ENCODE measurements at regions not wholly inside any gene's neighbourhood (a gene's known extent, or its start where the extent isn't known, plus 50 kb on each side); places are given as distances from the start of the nearest gene placed in this dataset.

GRCh38 chr13:102956449-102956848 is 109.8 kb downstream of the SLC10A2 start:
- CTCF ChIA-PET = no interaction called here

DNA sequence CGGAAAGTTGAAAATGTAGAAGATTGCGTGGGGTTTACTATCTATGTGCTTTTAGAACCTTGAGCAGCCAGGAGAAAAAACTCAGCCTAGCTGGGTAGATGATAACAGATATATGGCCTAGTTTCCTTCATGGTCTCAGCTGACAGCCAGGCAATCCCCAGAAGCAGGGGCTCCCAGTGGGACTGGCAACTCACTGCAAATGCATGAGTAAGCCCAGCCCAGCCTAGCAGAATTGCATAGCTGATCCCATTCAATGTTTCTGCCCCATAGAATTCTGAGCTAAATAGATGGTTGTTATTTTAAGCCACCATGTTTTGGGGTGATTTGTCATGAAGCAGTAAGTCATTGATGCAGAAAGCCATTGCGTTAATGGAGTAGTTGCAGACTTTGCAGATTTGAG is 108.5 kb downstream of the ERCC5 start:
- ChIA-PET POLR2A (no interaction called here), CTCF (no interaction called here)
- Mint-ChIP-seq H3K4me3 (no peak overlapping the region), H3K27me3 (peaks cover 7% of the 10 kb centered on the region), H3K9me3 (no peaks in the 10 kb centered on the region), H3K4me1 (ENCODE audit: low read depth) (no peaks in the 10 kb centered on the region), H3K27ac (no peak overlapping the region), H3K36me3 (no peaks in the 10 kb centered on the region)
- intact Hi-C loops (cut with micrococcal nuclease) = no loop called here
- no peak for DNase-seq

More at GRCh38 chr13:102956449-102956848, 109.8 kb downstream of the SLC10A2 start:
- Mint-ChIP-seq H3K4me1 (ENCODE audit: low read depth) (no peaks in the 10 kb centered on the region), H3K9me3 (no peaks in the 10 kb centered on the region), H3K4me3 (no peak overlapping the region), H3K36me3 (no peaks in the 10 kb centered on the region), H3K27me3 (peaks cover 11% of the 10 kb centered on the region), H3K27ac (no peak overlapping the region)
- intact Hi-C loops (cut with micrococcal nuclease) = no loop called here
- no peak for DNase-seq
- POLR2A ChIA-PET = no interaction called here

DNA sequence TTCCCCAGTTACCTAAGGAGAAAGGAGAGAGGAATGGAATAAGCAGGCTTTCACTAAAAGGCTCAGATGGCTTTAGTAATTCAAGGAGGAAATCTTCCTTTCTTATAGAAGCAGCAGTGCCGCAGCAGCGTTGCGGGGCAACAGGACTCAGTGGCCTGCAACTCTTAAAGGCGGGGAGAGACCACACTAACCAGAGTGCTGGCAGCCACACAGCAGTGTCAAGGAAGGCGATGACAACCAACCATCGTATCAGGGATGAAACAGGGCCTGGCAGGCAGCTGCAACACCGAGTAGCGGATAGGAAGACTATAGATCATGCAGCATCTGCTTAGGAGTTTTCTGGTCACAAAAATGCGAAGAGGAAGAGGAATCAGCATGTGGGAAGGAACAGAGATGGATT is 106.0 kb downstream of the ERCC5 start:
- CTCF ChIA-PET = no interaction called here
- no peaks in the 10 kb centered on the region for H3K36me3 Mint-ChIP-seq
- no peak for DNase-seq
- no peak overlapping the region for H3K27ac Mint-ChIP-seq
- POLR2A ChIA-PET = no interaction called here
- intact Hi-C loops (cut with micrococcal nuclease) = no loop called here
- H3K9me3 Mint-ChIP-seq = no peaks in the 10 kb centered on the region
- H3K4me1 Mint-ChIP-seq (ENCODE audit: low read depth) = no peaks in the 10 kb centered on the region
- peaks cover 4% of the 10 kb centered on the region for H3K27me3 Mint-ChIP-seq
- no peak overlapping the region for H3K4me3 Mint-ChIP-seq

DNA sequence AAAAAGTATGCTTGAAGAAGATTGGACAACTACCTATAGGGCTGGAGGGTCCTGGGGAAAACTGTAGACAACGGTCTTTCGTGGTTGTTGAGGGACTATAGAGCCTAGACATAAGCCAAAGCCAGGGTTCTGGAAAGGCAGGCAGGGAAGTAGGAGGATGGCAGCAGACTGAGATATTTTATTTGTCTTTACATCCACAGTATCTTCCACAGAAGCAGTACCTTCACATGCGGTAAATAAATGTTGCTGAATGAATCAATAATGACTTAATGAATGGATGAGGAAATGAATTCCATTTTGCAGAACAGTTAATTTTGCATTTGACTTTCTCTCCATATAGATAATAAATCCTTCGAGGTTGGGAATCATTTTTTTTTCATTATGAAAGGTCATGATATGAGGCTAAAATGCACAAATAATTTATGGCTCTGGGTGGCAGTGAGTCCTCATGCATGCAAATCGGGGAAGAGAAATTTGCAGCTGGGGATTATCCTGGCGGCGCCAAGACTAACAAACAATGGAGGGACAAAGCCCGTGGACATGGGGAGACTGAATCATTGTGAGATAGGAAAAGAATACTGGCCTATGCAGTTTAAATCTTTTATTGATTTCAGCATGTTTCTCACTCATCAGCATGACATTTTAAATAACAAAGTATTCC is 102.0 kb downstream of the ERCC5 start:
- POLR2A ChIA-PET = no interaction called here
- Mint-ChIP-seq H3K27me3 (peaks cover under 1% of the 10 kb centered on the region), H3K27ac (no peak overlapping the region), H3K9me3 (no peaks in the 10 kb centered on the region), H3K4me1 (ENCODE audit: low read depth) (no peaks in the 10 kb centered on the region), H3K4me3 (no peak overlapping the region), H3K36me3 (no peaks in the 10 kb centered on the region)
- DNase-seq = no peak
- CTCF ChIA-PET = no interaction called here
- intact Hi-C loops (cut with micrococcal nuclease) = no loop called here

DNA sequence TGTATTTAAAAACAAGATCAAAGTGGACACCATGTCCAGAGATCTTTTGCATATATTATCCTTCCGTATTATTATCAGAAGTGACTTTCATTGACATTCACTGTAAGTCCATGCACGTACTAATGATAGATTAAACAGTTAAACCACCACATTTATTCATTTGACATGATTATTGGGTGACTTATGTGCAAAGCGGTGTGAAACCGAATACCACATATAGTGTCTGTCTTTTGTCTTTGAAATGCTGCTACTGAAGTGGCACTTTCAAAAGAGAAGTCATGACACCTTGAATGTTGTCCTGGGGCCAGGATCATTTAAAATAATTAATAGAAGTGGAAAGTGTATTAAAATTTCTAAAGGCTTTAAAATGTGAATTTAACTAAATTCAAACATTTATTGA is 100.1 kb downstream of the ERCC5 start:
- H3K27ac Mint-ChIP-seq = no peak overlapping the region
- no peak for DNase-seq
- no peak overlapping the region for H3K4me3 Mint-ChIP-seq
- ChIA-PET POLR2A (no interaction called here), CTCF (no interaction called here)
- peaks cover 2% of the 10 kb centered on the region for H3K27me3 Mint-ChIP-seq
- H3K9me3 Mint-ChIP-seq = no peaks in the 10 kb centered on the region
- intact Hi-C loops (cut with micrococcal nuclease) = no loop called here
- H3K4me1 Mint-ChIP-seq (ENCODE audit: low read depth) = no peaks in the 10 kb centered on the region
- H3K36me3 Mint-ChIP-seq = no peaks in the 10 kb centered on the region

DNA sequence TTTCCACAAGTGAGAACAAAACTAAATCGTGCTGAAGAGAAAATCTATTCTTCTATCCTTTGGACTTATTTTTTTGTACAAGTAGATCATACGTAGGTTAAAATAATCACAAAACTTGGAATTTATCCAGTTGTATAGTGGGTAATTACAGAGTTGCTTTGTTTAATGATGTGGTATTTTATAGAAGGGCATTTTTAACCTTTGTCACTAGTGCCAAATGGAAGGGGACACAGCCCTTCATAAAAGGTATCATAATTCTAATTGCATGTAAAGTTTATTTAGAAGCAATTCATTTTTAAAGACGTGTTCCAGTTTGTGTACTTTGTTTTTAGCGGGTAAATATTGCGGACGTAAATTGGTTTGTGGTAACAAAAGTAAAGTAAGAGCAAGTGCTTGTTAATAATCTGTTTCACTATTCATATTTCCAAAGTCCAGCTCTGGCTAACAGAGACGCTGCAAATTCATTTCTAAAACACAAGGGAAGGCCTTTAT is 99.5 kb downstream of the ERCC5 start:
- intact Hi-C loops (cut with micrococcal nuclease) = no loop called here
- POLR2A ChIA-PET = no interaction called here
- H3K36me3 Mint-ChIP-seq = no peaks in the 10 kb centered on the region
- H3K4me1 Mint-ChIP-seq (ENCODE audit: low read depth) = no peaks in the 10 kb centered on the region
- H3K27me3 Mint-ChIP-seq = peaks cover 2% of the 10 kb centered on the region
- no peaks in the 10 kb centered on the region for H3K9me3 Mint-ChIP-seq
- no peak overlapping the region for H3K4me3 Mint-ChIP-seq
- CTCF ChIA-PET = no interaction called here
- no peak for DNase-seq
- H3K27ac Mint-ChIP-seq = no peak overlapping the region

DNA sequence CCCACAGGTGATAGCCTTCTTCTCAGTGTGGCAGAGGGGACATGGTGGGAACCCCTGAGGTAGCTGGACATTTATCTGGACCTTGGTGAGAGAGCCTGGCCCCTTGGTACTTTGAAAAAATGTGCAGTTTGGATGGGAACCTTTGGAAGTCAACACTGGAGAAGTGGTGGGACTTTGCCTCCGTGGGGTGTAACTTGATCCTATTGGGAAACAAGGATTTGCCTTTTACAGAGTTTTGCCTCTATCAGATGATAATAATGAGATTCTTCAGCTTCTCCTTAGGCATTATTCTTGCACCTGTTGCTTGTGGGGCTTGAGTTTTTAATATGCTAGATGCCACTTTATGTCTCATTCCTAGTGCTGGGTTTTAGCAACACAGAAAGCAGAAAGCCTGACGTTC is 99.0 kb downstream of the ERCC5 start:
- H3K27ac Mint-ChIP-seq = no peak overlapping the region
- no peaks in the 10 kb centered on the region for H3K36me3 Mint-ChIP-seq
- no peaks in the 10 kb centered on the region for H3K9me3 Mint-ChIP-seq
- POLR2A ChIA-PET = no interaction called here
- no peaks in the 10 kb centered on the region for H3K4me1 Mint-ChIP-seq (ENCODE audit: low read depth)
- H3K27me3 Mint-ChIP-seq = peaks cover 2% of the 10 kb centered on the region
- CTCF ChIA-PET = no interaction called here
- no peak for DNase-seq
- intact Hi-C loops (cut with micrococcal nuclease) = no loop called here
- H3K4me3 Mint-ChIP-seq = no peak overlapping the region

DNA sequence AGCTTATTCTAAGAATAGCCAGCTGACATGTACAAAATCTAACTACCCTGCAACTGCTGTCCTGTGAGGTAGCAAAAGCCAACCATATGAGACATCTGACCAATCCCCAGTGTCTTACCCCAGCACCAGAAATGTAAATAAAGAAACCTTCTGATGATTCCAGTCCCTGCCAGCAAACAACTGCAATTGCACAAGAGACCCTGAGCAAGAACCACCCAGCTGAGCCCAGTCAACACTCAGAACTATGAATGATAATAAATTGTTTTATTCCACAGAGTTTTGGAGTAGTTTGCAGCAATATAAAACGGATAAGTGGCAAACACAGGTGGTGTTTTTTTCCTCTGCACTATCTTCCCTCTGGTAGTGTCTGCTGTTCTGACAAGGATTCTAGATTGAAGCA is 94.9 kb downstream of the ERCC5 start:
- no peaks in the 10 kb centered on the region for H3K9me3 Mint-ChIP-seq
- no peaks in the 10 kb centered on the region for H3K4me1 Mint-ChIP-seq (ENCODE audit: low read depth)
- ChIA-PET CTCF (no interaction called here), POLR2A (no interaction called here)
- H3K36me3 Mint-ChIP-seq = no peaks in the 10 kb centered on the region
- no peak overlapping the region for H3K27ac Mint-ChIP-seq
- intact Hi-C loops (cut with micrococcal nuclease) = no loop called here
- no peak overlapping the region for H3K4me3 Mint-ChIP-seq
- DNase-seq = no peak
- peaks cover 7% of the 10 kb centered on the region for H3K27me3 Mint-ChIP-seq

- ChIA-PET CTCF (no interaction called here), POLR2A (no interaction called here)
- no peak for DNase-seq
- Mint-ChIP-seq H3K27ac (no peak overlapping the region), H3K36me3 (no peaks in the 10 kb centered on the region), H3K9me3 (no peaks in the 10 kb centered on the region), H3K27me3 (peaks cover 7% of the 10 kb centered on the region), H3K4me1 (ENCODE audit: low read depth) (no peaks in the 10 kb centered on the region), H3K4me3 (no peak overlapping the region)
- intact Hi-C loops (cut with micrococcal nuclease) = no loop called here
Observed at GRCh38 chr13:102940143-102940542, 94.3 kb downstream of the ERCC5 start.

- intact Hi-C loops (cut with micrococcal nuclease) = no loop called here
- no peaks in the 10 kb centered on the region for H3K36me3 Mint-ChIP-seq
- ChIA-PET CTCF (interaction anchor here (1.3 kb wide), 1 partner anchor 66 kb away, joined by 3 read pairs; no protein-coding TSS in a partner anchor), POLR2A (no interaction called here)
- H3K27ac Mint-ChIP-seq = no peak overlapping the region
- no peak overlapping the region for H3K4me3 Mint-ChIP-seq
- DNase-seq = no peak
- H3K4me1 Mint-ChIP-seq (ENCODE audit: low read depth) = no peaks in the 10 kb centered on the region
- H3K9me3 Mint-ChIP-seq = no peaks in the 10 kb centered on the region
- H3K27me3 Mint-ChIP-seq = peaks cover 8% of the 10 kb centered on the region
Observed at GRCh38 chr13:102935896-102936321, 90.1 kb downstream of the ERCC5 start.

DNA sequence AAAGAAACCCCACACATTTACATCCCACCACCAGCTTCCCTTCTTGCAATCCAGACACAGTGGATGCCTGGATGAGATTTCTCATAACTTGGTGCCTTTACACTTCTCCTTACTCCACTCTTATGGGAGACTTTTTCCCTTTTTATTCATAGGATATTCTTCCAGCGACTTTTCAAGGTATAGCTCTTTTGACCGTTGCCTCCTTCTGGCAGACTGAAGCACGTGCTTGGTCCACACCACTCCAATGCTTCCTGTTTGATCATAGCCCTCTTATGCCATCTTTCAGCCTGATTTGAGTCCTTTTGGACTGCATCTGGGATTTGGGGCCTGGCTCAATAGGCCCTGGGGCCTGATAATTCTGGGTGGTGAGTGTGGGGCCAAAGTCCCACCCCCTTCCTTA is 87.7 kb downstream of the ERCC5 start:
- Mint-ChIP-seq H3K27ac (no peak overlapping the region), H3K36me3 (no peaks in the 10 kb centered on the region), H3K4me1 (ENCODE audit: low read depth) (no peaks in the 10 kb centered on the region), H3K27me3 (peaks cover 8% of the 10 kb centered on the region), H3K9me3 (no peaks in the 10 kb centered on the region), H3K4me3 (no peak overlapping the region)
- DNase-seq = no peak
- CTCF ChIA-PET = no interaction called here
- POLR2A ChIA-PET = no interaction called here
- intact Hi-C loops (cut with micrococcal nuclease) = no loop called here

DNA sequence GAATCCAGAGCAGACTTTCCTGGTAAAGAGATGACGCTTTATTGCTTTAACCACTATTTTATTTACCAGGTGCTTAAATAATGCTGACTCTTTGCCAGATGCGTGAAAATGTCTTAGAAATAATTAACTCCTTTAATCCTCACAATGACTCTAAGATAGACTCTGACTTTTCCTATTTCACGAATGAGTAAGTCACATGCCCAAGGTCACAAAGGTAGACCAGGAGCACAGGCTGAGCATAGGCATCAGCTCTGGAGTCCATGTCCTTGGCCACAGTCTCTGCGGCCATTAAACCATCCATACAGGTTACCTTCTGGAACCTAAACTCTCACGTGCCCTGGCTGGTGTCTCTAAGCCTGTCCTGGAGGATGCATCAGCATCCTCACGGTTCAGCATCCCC is 87.3 kb downstream of the ERCC5 start:
- ChIA-PET POLR2A (no interaction called here), CTCF (no interaction called here)
- Mint-ChIP-seq H3K36me3 (no peaks in the 10 kb centered on the region), H3K27me3 (peaks cover 5% of the 10 kb centered on the region), H3K4me1 (ENCODE audit: low read depth) (no peaks in the 10 kb centered on the region), H3K9me3 (no peaks in the 10 kb centered on the region), H3K27ac (no peak overlapping the region), H3K4me3 (no peak overlapping the region)
- intact Hi-C loops (cut with micrococcal nuclease) = no loop called here
- no peak for DNase-seq

- no peaks in the 10 kb centered on the region for H3K4me1 Mint-ChIP-seq (ENCODE audit: low read depth)
- CTCF ChIA-PET = no interaction called here
- H3K9me3 Mint-ChIP-seq = no peaks in the 10 kb centered on the region
- no peak for DNase-seq
- H3K4me3 Mint-ChIP-seq = no peak overlapping the region
- no peaks in the 10 kb centered on the region for H3K36me3 Mint-ChIP-seq
- intact Hi-C loops (cut with micrococcal nuclease) = no loop called here
- peaks cover 8% of the 10 kb centered on the region for H3K27me3 Mint-ChIP-seq
- no peak overlapping the region for H3K27ac Mint-ChIP-seq
- POLR2A ChIA-PET = interaction anchor here (0.9 kb wide), 1 partner anchor 23 kb away, joined by 3 read pairs; no protein-coding TSS in a partner anchor
Observed at GRCh38 chr13:102932331-102932730, 86.5 kb downstream of the ERCC5 start.
